Osteoblast (primary cell): ENCODE measurements at regions not wholly inside any gene's neighbourhood (a gene's known extent, or its start where the extent isn't known, plus 50 kb on each side); places are given as distances from the start of the nearest gene placed in this dataset.
A peak's percentile ranks its signal among the peaks of the same experiment; 100 is the strongest.
"Not testable (repeated sequence)": the region's sequence is repeated elsewhere in the genome, so short reads cannot be mapped to it uniquely, and the experiment has no call there.

ENCODE experiments used
- DNase-seq: peaks from one replicate; pipeline ENCODE4 v3.0.0; 2011; ENCODE audit warnings: low spot score, mixed read lengths; ENCODE audit not compliant: insufficient read length; ENCODE audit errors: missing footprints
- H2AFZ ChIP-seq: 2 replicates; pipeline ENCODE4 v1.6.0; 2011; ENCODE audit warnings: mild to moderate bottlenecking, low read length
- H3K27ac ChIP-seq: 2 replicates; pipeline ENCODE4 v1.5.1; 2011; ENCODE audit warnings: mild to moderate bottlenecking, low read depth, low read length, moderate library complexity
- H3K27me3 ChIP-seq: 2 replicates; pipeline ENCODE4 v1.6.0; 2012; ENCODE audit warnings: mild to moderate bottlenecking, control low read depth, inconsistent platforms, low read length, moderate library complexity; ENCODE audit not compliant: insufficient read depth
- H3K36me3 ChIP-seq: 2 replicates; pipeline ENCODE4 v1.5.1; 2011; ENCODE audit warnings: mild to moderate bottlenecking, low read length, control low read depth, moderate library complexity; ENCODE audit not compliant: insufficient read depth
- H3K4me1 ChIP-seq: 2 replicates; pipeline ENCODE4 v1.5.1; 2011; ENCODE audit warnings: mild to moderate bottlenecking, low read length, control low read depth, moderate library complexity; ENCODE audit not compliant: insufficient read depth
- H3K4me2 ChIP-seq: 2 replicates; pipeline ENCODE4 v1.6.0; 2011; ENCODE audit warnings: mild to moderate bottlenecking, low read length; ENCODE audit not compliant: insufficient read depth
- H3K4me3 ChIP-seq: fragments of 200-600 bp; sonication (generic); 3 replicates; pipeline ENCODE4 v1.5.1; 2012; ENCODE audit warnings: mild to moderate bottlenecking, low read length, inconsistent platforms; ENCODE audit not compliant: insufficient read depth
- H3K79me2 ChIP-seq: 2 replicates; pipeline ENCODE4 v1.6.0; 2012; ENCODE audit warnings: mild to moderate bottlenecking, low read length, control low read depth, inconsistent platforms; ENCODE audit not compliant: insufficient read depth
- H3K9me3 ChIP-seq: 2 replicates; pipeline ENCODE4 v1.5.1; 2011; ENCODE audit warnings: low read depth, low read length, control low read depth
- H4K20me1 ChIP-seq: 2 replicates; pipeline ENCODE4 v1.6.0; 2012; ENCODE audit warnings: mild to moderate bottlenecking, low read length, control low read depth; ENCODE audit not compliant: insufficient read depth
- TF ChIP-seq, protein P1 (sequence below): IDR thresholded peaks from 2 replicates; pipeline ENCODE4 v1.5.1; 2011; ENCODE audit warnings: mild to moderate bottlenecking, low read depth, low read length, moderate library complexity; ENCODE audit errors: extremely low read depth

DNA sequence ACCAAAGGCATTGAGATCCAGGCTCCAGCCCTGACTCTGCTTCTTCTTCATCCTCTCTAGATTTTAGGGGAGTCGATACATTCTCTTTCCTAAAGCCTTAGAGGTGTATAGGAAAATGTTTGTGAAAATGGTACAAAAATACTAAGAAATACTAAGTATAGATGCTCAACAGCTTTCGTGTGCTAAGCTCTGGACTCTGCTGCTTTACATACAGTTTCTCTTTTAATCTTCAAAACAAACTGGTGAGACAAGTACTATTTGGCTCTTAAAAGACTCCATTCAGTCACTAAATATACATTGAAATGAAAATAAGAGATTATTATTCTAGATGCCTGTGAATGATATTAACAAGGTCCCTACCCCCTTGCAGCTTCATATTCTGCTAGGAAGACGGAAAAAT lies 174.5 kb upstream of the TRPM3 start:
- H3K79me2 ChIP-seq = no peaks in the 10 kb centered on the region
- peaks cover 3% of the 10 kb centered on the region for H3K27me3 ChIP-seq
- H4K20me1 ChIP-seq = no peaks in the 10 kb centered on the region
- H2AFZ ChIP-seq = no peak overlapping the region
- H3K9me3 ChIP-seq = no peaks in the 10 kb centered on the region
- H3K36me3 ChIP-seq = no peaks in the 10 kb centered on the region
- no peaks in the 10 kb centered on the region for H3K4me1 ChIP-seq
- no peak overlapping the region for H3K27ac ChIP-seq
- no peak overlapping the region for H3K4me2 ChIP-seq
- DNase-seq = no peak
- no peak overlapping the region for H3K4me3 ChIP-seq
- TF ChIP-seq, protein P1, sequence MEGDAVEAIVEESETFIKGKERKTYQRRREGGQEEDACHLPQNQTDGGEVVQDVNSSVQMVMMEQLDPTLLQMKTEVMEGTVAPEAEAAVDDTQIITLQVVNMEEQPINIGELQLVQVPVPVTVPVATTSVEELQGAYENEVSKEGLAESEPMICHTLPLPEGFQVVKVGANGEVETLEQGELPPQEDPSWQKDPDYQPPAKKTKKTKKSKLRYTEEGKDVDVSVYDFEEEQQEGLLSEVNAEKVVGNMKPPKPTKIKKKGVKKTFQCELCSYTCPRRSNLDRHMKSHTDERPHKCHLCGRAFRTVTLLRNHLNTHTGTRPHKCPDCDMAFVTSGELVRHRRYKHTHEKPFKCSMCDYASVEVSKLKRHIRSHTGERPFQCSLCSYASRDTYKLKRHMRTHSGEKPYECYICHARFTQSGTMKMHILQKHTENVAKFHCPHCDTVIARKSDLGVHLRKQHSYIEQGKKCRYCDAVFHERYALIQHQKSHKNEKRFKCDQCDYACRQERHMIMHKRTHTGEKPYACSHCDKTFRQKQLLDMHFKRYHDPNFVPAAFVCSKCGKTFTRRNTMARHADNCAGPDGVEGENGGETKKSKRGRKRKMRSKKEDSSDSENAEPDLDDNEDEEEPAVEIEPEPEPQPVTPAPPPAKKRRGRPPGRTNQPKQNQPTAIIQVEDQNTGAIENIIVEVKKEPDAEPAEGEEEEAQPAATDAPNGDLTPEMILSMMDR = no peak

DNA sequence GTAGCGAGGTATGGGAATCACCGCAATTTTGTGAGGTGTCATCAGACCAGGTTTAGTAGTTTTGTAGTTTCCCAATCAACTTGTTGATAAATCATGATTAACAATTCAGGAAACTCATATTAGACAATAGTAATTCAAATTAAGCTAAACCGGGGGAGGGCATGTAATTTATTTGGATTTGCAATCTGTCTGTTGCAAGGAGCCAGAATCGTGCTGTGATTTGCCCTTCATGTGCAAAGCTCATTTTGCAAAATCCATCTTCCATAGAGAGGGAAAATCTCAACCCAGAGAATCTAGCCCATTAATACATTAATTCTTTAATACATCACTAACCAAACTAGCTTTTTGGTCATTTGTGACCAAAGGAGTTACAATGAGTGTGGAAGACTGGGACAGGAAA lies 164.7 kb upstream of the TRPM3 start:
- no peaks in the 10 kb centered on the region for H3K79me2 ChIP-seq
- H3K27me3 ChIP-seq = no peaks in the 10 kb centered on the region
- no peak overlapping the region for H2AFZ ChIP-seq
- TF ChIP-seq, protein P1 = no peak
- H3K4me1 ChIP-seq = no peaks in the 10 kb centered on the region
- no peaks in the 10 kb centered on the region for H3K36me3 ChIP-seq
- H3K4me3 ChIP-seq = no peak overlapping the region
- H3K4me2 ChIP-seq = no peak overlapping the region
- no peaks in the 10 kb centered on the region for H4K20me1 ChIP-seq
- H3K9me3 ChIP-seq = no peaks in the 10 kb centered on the region
- DNase-seq = no peak
- H3K27ac ChIP-seq = no peak overlapping the region

DNA sequence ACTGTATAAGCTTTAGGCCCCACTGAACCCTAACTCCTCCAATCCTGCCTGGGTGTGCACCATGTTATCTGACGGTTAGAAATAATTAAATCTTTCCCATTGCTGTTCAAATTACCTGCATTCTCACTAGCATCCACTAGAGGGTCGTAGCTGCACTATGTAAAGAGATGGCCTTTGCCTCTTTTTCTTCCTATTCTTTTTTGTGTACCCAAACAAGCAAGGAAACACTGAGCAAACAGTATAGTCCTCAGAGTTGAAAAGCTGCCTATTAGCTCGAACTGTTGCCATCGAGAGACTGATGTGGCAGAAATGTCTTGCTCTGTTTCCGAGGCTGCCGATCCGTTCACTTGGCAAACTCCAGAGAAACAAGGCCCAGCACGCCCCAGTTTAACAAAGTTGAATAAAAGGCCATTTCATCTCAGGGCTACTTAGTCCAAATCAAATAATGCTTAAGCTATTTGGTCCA lies 163.8 kb upstream of the TRPM3 start:
- Histone ChIP-seq H3K27me3 (no peaks in the 10 kb centered on the region), H3K36me3 (no peaks in the 10 kb centered on the region), H2AFZ (peak overlapping the region; percentile 71), H3K4me3 (no peak overlapping the region), H3K27ac (no peak overlapping the region), H3K79me2 (no peaks in the 10 kb centered on the region), H3K9me3 (no peaks in the 10 kb centered on the region), H3K4me2 (peak overlapping the region; percentile 35), H4K20me1 (no peaks in the 10 kb centered on the region), H3K4me1 (no peaks in the 10 kb centered on the region)
- peak; percentile 77 for DNase-seq
- TF ChIP-seq, protein P1 = peak; percentile 96

DNA sequence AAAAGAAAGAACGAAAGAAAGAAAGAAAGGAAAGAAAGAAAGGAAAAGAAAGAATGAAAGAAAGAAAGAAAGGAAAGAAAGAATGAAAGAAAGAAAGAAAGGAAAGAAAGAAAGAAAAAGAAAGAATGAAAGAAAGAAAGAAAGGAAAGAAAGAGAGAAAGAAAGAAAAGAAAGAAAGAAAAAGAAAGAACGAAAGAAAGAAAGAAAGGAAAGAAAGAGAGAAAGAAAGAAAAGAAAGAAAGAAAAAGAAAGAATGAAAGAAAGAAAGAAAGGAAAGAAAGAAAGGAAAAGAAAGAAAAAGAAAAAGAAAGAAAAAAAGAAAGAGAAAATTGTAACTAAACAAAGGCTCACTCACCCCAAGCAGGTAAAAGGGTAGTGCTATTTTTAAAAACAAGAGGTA lies 160.7 kb upstream of the TRPM3 start:
- H3K27ac ChIP-seq, H3K36me3 ChIP-seq, H4K20me1 ChIP-seq, H3K4me3 ChIP-seq, H3K4me1 ChIP-seq, H3K9me3 ChIP-seq, DNase-seq, H3K79me2 ChIP-seq, H2AFZ ChIP-seq, H3K27me3 ChIP-seq, H3K4me2 ChIP-seq: not testable (repeated sequence)
